GM21576 (cell line): ENCODE measurements at regions not wholly inside any gene's neighbourhood (a gene's known extent, or its start where the extent isn't known, plus 50 kb on each side); places are given as distances from the start of the nearest gene placed in this dataset.
"Not testable (repeated sequence)": the region's sequence is repeated elsewhere in the genome, so short reads cannot be mapped to it uniquely, and the experiment has no call there.

ENCODE experiments used
- ATAC-seq: cut with Tn5 transposase; IDR thresholded peaks from one replicate; pipeline ENCODE4 v1.9.1; 2021; ENCODE audit warnings: mild to moderate bottlenecking, moderate library complexity; ENCODE audit not compliant: unreplicated experiment

- no peak for ATAC-seq
These were observed 181.7 kb downstream of the C9orf50 start for GRCh38 chr9:129439242-129439641.

- ATAC-seq: no peak
These were observed 183.1 kb downstream of the C9orf50 start for GRCh38 chr9:129437626-129438323.

- ATAC-seq: no peak
These were observed 183.9 kb downstream of the C9orf50 start for GRCh38 chr9:129436751-129437625.

GRCh38 chr9:129435988-129436717, 184.7 kb downstream of the C9orf50 start:
- ATAC-seq: no peak

- ATAC-seq: no peak
These were observed 185.6 kb downstream of the C9orf50 start for GRCh38 chr9:129435291-129435690.

GRCh38 chr9:129434187-129434586, 186.7 kb downstream of the C9orf50 start:
- ATAC-seq: no peak

- no peak for ATAC-seq
These were observed 188.4 kb downstream of the C9orf50 start for GRCh38 chr9:129432297-129433154.

GRCh38 chr9:129430940-129431643, 189.8 kb downstream of the C9orf50 start:
- ATAC-seq: no peak

- ATAC-seq: no peak
These were observed 191.9 kb downstream of the C9orf50 start for GRCh38 chr9:129428864-129429577.

GRCh38 chr9:129427149-129427548, 193.8 kb downstream of the C9orf50 start:
- no peak for ATAC-seq

- ATAC-seq: not testable (repeated sequence)
These were observed 197.1 kb downstream of the C9orf50 start for GRCh38 chr9:129423755-129424154.

- ATAC-seq: no peak
These were observed 197.7 kb downstream of the C9orf50 start for GRCh38 chr9:129423216-129423615.

- no peak for ATAC-seq
These were observed 198.1 kb downstream of the C9orf50 start for GRCh38 chr9:129422843-129423192.

- ATAC-seq: no peak
These were observed 198.7 kb downstream of the C9orf50 start for GRCh38 chr9:129422032-129422842.

- no peak for ATAC-seq
These were observed 199.5 kb downstream of the C9orf50 start for GRCh38 chr9:129421371-129421770.

GRCh38 chr9:129420721-129421120, 200.2 kb downstream of the C9orf50 start:
- ATAC-seq: no peak

GRCh38 chr9:129419382-129419899, 201.5 kb downstream of the C9orf50 start:
- no peak for ATAC-seq

- no peak for ATAC-seq
These were observed 202.4 kb downstream of the C9orf50 start for GRCh38 chr9:129418451-129418850.
